K562 (cell line): ENCODE measurements at regions not wholly inside any gene's neighbourhood (a gene's known extent, or its start where the extent isn't known, plus 50 kb on each side); places are given as distances from the start of the nearest gene placed in this dataset.

ENCODE experiments used
- ATAC-seq: fragments of 200-7000 bp; cut with Tn5 transposase; 3 replicates; pipeline ENCODE4 v1.9.1; 2020; ENCODE audit warnings: moderate library complexity
- BruUV-seq: library from RNA; stranded (reverse); fragments of 400-500 nt; replicated peaks from 2 replicates; lab custom pipeline; 2021; lab: Mats Ljungman, UMichigan
- CTCF ChIA-PET: fragments of 300-600 bp; formaldehyde crosslinking; extraction: SDS; loops from one replicate; lab custom pipeline; 2021; ENCODE audit warnings: low intra/inter-chr PET ratio; lab: Yijun Ruan, JAX
- POLR2A ChIA-PET: fragments of 300-600, 350-650 bp; sonication (Branson Sonifier 250); formaldehyde crosslinking; extraction: SDS; loops from one replicate; lab custom pipeline; 2021; ENCODE audit warnings: antibody characterized with exemption, inconsistent platforms; lab: Yijun Ruan, JAX
- DNase-seq, 4 experiments: peaks; one replicate each; pipeline versions ENCODE4 v3.0.0 to v3.0.0-alpha.2; 2011 to 2018; ENCODE audit warnings: low spot score in 3 of 4, mixed read lengths in 3 of 4; ENCODE audit errors: extremely low read depth in 1 of 4
- FAIRE-seq: peaks from 2 replicates; lab custom pipeline; 2011; peaks lifted over from hg19 to GRCh38; lab: Jason Lieb, UNC
- H2AFZ ChIP-seq: 2 replicates; pipeline ENCODE4 v1.6.0; 2011; ENCODE audit warnings: low read depth, low read length, control low read depth, inconsistent platforms
- H3K27ac ChIP-seq: fragments of 200-600 bp; 3 replicates; pipeline ENCODE4 v1.8.0; 2011; ENCODE audit warnings: low read depth, mild to moderate bottlenecking, control low read depth, inconsistent platforms, low read length, moderate library complexity, mixed read lengths; ENCODE audit errors: extremely low read depth
- H3K27me3 ChIP-seq, 2 experiments: fragments of 300-600 bp in 1 of 2; 2 replicates in 1 of 2; 3 replicates in 1 of 2; pipeline versions ENCODE4 v1.6.0 to v1.8.0; 2011; ENCODE audit warnings: inconsistent platforms in 2 of 2, low read length in 2 of 2, mild to moderate bottlenecking in 1 of 2, mixed read lengths in 1 of 2, moderate library complexity in 1 of 2; ENCODE audit not compliant: control insufficient read depth in 2 of 2, insufficient read depth in 2 of 2
- H3K36me3 ChIP-seq: fragments of 300-600 bp; 3 replicates; pipeline ENCODE4 v1.8.0; 2011; ENCODE audit warnings: mild to moderate bottlenecking, low read length, inconsistent platforms; ENCODE audit not compliant: control insufficient read depth, insufficient read depth
- H3K4me1 ChIP-seq, 2 experiments: fragments of 200-600 bp in 1 of 2; replicated peaks in 1 of 2; 2 replicates in 1 of 2; 3 replicates in 1 of 2; pipeline versions ENCODE4 v1.5.1 to v1.8.0; 2011; ENCODE audit warnings: inconsistent platforms in 2 of 2, low read length in 2 of 2, mild to moderate bottlenecking in 1 of 2, mixed read lengths in 1 of 2, moderate library complexity in 1 of 2; ENCODE audit not compliant: control insufficient read depth in 2 of 2, insufficient read depth in 2 of 2
- H3K4me2 ChIP-seq: 2 replicates; pipeline ENCODE4 v1.6.1; 2011; ENCODE audit warnings: low read length, control low read depth, inconsistent platforms, mixed read lengths; ENCODE audit not compliant: insufficient read depth
- H3K4me3 ChIP-seq: fragments of 200-600 bp; sonication (generic), shearing (Covaris generic); 2 replicates; pipeline ENCODE4 v1.5.1; 2016; ENCODE audit warnings: control low read depth, inconsistent platforms
- H3K79me2 ChIP-seq: fragments of 200-600 bp; 3 replicates; pipeline ENCODE4 v1.8.0; 2011; ENCODE audit warnings: low read length, inconsistent platforms; ENCODE audit not compliant: control insufficient read depth, insufficient read depth
- H3K9ac ChIP-seq, 2 experiments: 2 replicates each; pipeline versions ENCODE4 v1.6.0 to v1.6.1; 2011; ENCODE audit warnings: low read depth in 2 of 2, low read length in 2 of 2, control low read depth in 1 of 2, inconsistent platforms in 1 of 2, mild to moderate bottlenecking in 1 of 2, mixed read lengths in 1 of 2; ENCODE audit not compliant: insufficient read depth in 1 of 2
- H3K9me1 ChIP-seq: one replicate; pipeline ENCODE4 v1.6.0; 2011; ENCODE audit warnings: inconsistent platforms, mild to moderate bottlenecking, low read length, moderate library complexity; ENCODE audit not compliant: control insufficient read depth, insufficient read depth
- H3K9me3 ChIP-seq: replicated peaks from 2 replicates; pipeline ENCODE4 v1.5.1; 2011; ENCODE audit warnings: low read depth, low read length, inconsistent platforms; ENCODE audit not compliant: control insufficient read depth, insufficient read depth
- H4K20me1 ChIP-seq: replicated peaks from 2 replicates; pipeline ENCODE4 v1.6.1; 2011; ENCODE audit warnings: low read length, inconsistent platforms, mixed read lengths; ENCODE audit not compliant: control insufficient read depth, insufficient read depth
- BMI1 ChIP-seq: fragments of 150-350 bp; IDR thresholded peaks from 2 replicates; pipeline ENCODE4 v1.6.1; 2014; ENCODE audit warnings: low read length
- BRCA1 ChIP-seq, 2 experiments: fragments of 450-650 bp in 1 of 2; sonication (generic) in 1 of 2; formaldehyde crosslinking in 1 of 2; IDR thresholded peaks; 2 replicates each; pipeline versions ENCODE4 v1.5.0 to v1.6.1; 2017 to 2020; ENCODE audit warnings: mild to moderate bottlenecking in 1 of 2, missing genetic modification reagents in 1 of 2
- DACH1 ChIP-seq: fragments of 450-650 bp; IDR thresholded peaks from 2 replicates; pipeline ENCODE4 v1.6.1; 2018; ENCODE audit not compliant: partially characterized antibody
- ELK3 ChIP-seq: fragments of 450-650 bp; formaldehyde crosslinking; IDR thresholded peaks from 2 replicates; pipeline ENCODE4 v1.4.0; 2020; ENCODE audit warnings: mild to moderate bottlenecking
- HDAC8 ChIP-seq: fragments of 450-650 bp; IDR thresholded peaks from 2 replicates; pipeline ENCODE4 v1.6.1; 2016; ENCODE audit warnings: mild to moderate bottlenecking, missing genetic modification characterization, moderate library complexity, missing compliant biosample characterization
- KLF6 ChIP-seq: fragments of 250-450 bp; sonication (Bioruptor Pico); IDR thresholded peaks from 2 replicates; pipeline ENCODE4 v1.4.0; 2020; ENCODE audit warnings: mild to moderate bottlenecking, moderate library complexity, borderline replicate concordance
- MYC ChIP-seq, 2 experiments: fragments of 250-450 bp in 1 of 2; sonication (Bioruptor Pico) in 1 of 2; IDR thresholded peaks; 2 replicates each; pipeline versions ENCODE4 v1.5.1 to v1.6.1; 2012 to 2021; ENCODE audit warnings: low read depth in 2 of 2, borderline replicate concordance in 1 of 2, improper control_type of control experiment in 1 of 2, low read length in 1 of 2, mild to moderate bottlenecking in 1 of 2, moderate library complexity in 1 of 2
- NR3C1 ChIP-seq: sonication (generic); formaldehyde crosslinking; IDR thresholded peaks from 2 replicates; pipeline ENCODE4 v1.8.1; 2022; ENCODE audit warnings: missing genetic modification reagents
- PREB ChIP-seq: sonication (generic); formaldehyde crosslinking; IDR thresholded peaks from 2 replicates; pipeline ENCODE4 v1.8.1; 2023; ENCODE audit warnings: mild to moderate bottlenecking, missing genetic modification reagents
- RAD51 ChIP-seq: fragments of 450-650 bp; IDR thresholded peaks from 2 replicates; pipeline ENCODE4 v1.7.1; 2016; ENCODE audit warnings: low read depth, mild to moderate bottlenecking, borderline replicate concordance
- TBL1XR1 ChIP-seq, 2 experiments: IDR thresholded peaks; 2 replicates each; pipeline ENCODE4 v1.6.1; 2012; ENCODE audit warnings: improper control_type of control experiment in 2 of 2, low read length in 2 of 2, mild to moderate bottlenecking in 1 of 2
- TCF3 ChIP-seq: sonication (generic); formaldehyde crosslinking; IDR thresholded peaks from 2 replicates; pipeline ENCODE4 v1.4.0; 2020; ENCODE audit warnings: mild to moderate bottlenecking, missing genetic modification reagents
- TOE1 ChIP-seq, 2 experiments: fragments of 450-650 bp in 1 of 2; sonication (generic) in 1 of 2; formaldehyde crosslinking in 1 of 2; IDR thresholded peaks; 2 replicates each; pipeline versions ENCODE4 v1.7.1 to v1.8.0; 2016 to 2022; ENCODE audit warnings: borderline replicate concordance in 2 of 2, mild to moderate bottlenecking in 2 of 2, antibody characterized with exemption in 1 of 2, inconsistent platforms in 1 of 2, low read depth in 1 of 2, missing genetic modification reagents in 1 of 2, moderate library complexity in 1 of 2
- ZBTB5 ChIP-seq: fragments of 450-650 bp; IDR thresholded peaks from 2 replicates; pipeline ENCODE4 v1.6.1; 2017; ENCODE audit warnings: antibody characterized with exemption
- ZNF274 ChIP-seq: IDR thresholded peaks from 2 replicates; pipeline ENCODE4 v1.6.1; 2011; ENCODE audit warnings: low read depth, mild to moderate bottlenecking, low read length, moderate library complexity, borderline replicate concordance
- WGBS: fragments of 100-300 bp; shearing (Covaris generic); methylation state at CpG from one replicate; pipeline ENCODE4 v1.1.6; 2016; ENCODE audit warnings: low coverage, mixed read lengths; ENCODE audit not compliant: insufficient coverage; ENCODE audit errors: missing lambda C conversion rate; 5-methylcytosine and 5-hydroxymethylcytosine counted together
- in situ Hi-C: fragments of 300-500 bp; cut with MboI; formaldehyde crosslinking; loops from 4 replicates; pipeline ENCODE4 v1.15.0; 2018; ENCODE audit warnings: inconsistent platforms, mixed read lengths
- intact Hi-C: fragments of 100-400 bp; cut with micrococcal nuclease; formaldehyde crosslinking; loops from 2 replicates; pipeline ENCODE4 v1.14.2; 2022
- TF ChIP-seq, protein P1 (sequence below): fragments of 250-450 bp; sonication (Bioruptor Pico); IDR thresholded peaks from 2 replicates; pipeline ENCODE4 v1.8.0; 2022; ENCODE audit warnings: moderate library complexity, mild to moderate bottlenecking, inconsistent platforms

DNA sequence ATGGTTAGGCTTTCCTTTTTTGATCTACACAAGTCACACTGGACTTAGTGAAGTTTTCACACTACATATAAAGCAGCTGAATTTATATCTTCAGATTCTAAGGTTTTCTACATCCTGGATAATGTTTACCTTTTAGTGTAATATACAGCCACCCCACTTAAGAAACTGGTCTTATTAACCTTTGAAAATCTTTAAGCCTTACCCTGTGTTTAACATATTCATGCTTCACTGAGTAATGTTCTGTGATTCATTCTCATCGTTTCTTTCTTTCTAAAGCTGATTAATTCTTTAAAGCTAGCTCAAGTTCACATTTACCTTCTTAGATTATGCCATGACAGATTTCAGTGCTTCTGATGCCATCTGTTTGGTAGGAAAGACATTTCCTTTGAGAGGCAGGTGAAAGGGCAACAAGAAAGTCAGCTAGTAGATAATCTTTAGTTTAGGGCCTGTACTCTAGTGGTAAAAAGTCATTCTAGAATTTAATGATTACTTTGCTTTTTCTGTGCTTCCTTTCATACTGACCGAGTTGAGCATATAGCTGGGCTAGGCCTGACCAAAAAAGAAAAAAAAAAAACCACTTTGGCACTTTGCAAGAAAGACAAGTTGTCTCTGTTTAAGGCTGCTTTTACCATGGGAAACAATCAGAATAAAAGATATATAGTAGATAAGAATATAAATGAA, 690.9 kb upstream of the FBXO33 start:
- 0% methylated on average over 1 of the region's 2 CpGs for WGBS
- Histone ChIP-seq H3K4me2 (no peak overlapping the region), H3K4me3 (no peak overlapping the region)
- TF ChIP-seq BRCA1 (IDR thresholded peaks at IDR 0.05) (no peak), BRCA1 (CRISPR knock-in tag; IDR thresholded peaks at IDR 0.05) (no peak), ZBTB5 (no peak), TOE1 (IDR thresholded peaks at IDR 0.05; ENCODE audit: borderline replicate concordance) (no peak), TOE1 (CRISPR knock-in tag; IDR thresholded peaks at IDR 0.05; ENCODE audit: borderline replicate concordance, low read depth) (no peak), ELK3 (CRISPR knock-in tag) (no peak), BMI1 (no peak), HDAC8 (no peak), DACH1 (no peak), MYC (IDR thresholded peaks at IDR 0.05; ENCODE audit: low read depth, low read length) (no peak), MYC (CRISPR knock-in tag; IDR thresholded peaks at IDR 0.05; ENCODE audit: borderline replicate concordance, low read depth) (no peak), RAD51 (no peak), TCF3 (no peak), PREB (CRISPR knock-in tag) (no peak), KLF6 (CRISPR knock-in tag) (no peak), ZNF274 (no peak), NR3C1 (CRISPR knock-in tag) (no peak), TBL1XR1 (IDR thresholded peaks at IDR 0.05; ENCODE audit: low read length in 2 of 2) (no peak)
- TF ChIP-seq, protein P1, sequence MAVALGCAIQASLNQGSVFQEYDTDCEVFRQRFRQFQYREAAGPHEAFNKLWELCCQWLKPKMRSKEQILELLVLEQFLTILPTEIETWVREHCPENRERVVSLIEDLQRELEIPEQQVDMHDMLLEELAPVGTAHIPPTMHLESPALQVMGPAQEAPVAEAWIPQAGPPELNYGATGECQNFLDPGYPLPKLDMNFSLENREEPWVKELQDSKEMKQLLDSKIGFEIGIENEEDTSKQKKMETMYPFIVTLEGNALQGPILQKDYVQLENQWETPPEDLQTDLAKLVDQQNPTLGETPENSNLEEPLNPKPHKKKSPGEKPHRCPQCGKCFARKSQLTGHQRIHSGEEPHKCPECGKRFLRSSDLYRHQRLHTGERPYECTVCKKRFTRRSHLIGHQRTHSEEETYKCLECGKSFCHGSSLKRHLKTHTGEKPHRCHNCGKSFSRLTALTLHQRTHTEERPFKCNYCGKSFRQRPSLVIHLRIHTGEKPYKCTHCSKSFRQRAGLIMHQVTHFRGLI (CRISPR knock-in tag): no peak

More for the DNA sequence above, 690.9 kb upstream of the FBXO33 start:
- in situ Hi-C loops (no loop called here), intact Hi-C loops (no loop called here)
- Histone ChIP-seq H3K4me1 (no peaks in the 10 kb centered on the region), H3K9me3 (no peaks in the 10 kb centered on the region), H3K9ac (no peak overlapping the region), H3K27ac (no peak overlapping the region), H3K36me3 (no peaks in the 10 kb centered on the region), H3K79me2 (no peaks in the 10 kb centered on the region), H3K27me3 (no peaks in the 10 kb centered on the region), H4K20me1 (no peaks in the 10 kb centered on the region), H3K9me1 (no peaks in the 10 kb centered on the region), H2AFZ (no peak overlapping the region)
- no peak for FAIRE-seq
- CTCF ChIA-PET: no interaction called here
- POLR2A ChIA-PET: no interaction called here
- no peak for ATAC-seq
- BruUV-seq: no TSS peak
- no peak for DNase-seq
